Mesothelial cell of epicardium (in vitro differentiated cells): ENCODE measurements at regions not wholly inside any gene's neighbourhood (a gene's known extent, or its start where the extent isn't known, plus 50 kb on each side); places are given as distances from the start of the nearest gene placed in this dataset.

Source experiments
- DNase-seq, 2 experiments: peaks; one replicate each; pipeline ENCODE4 v3.0.0; 2021; ENCODE audit warnings: low spot score in 2 of 2; ENCODE audit not compliant: unreplicated experiment in 2 of 2
- H3K27ac Mint-ChIP-seq: 2 replicates; pipeline ENCODE4 v1.8.0; 2021; ENCODE audit warnings: mixed read lengths
- H3K27me3 Mint-ChIP-seq: 2 replicates; pipeline ENCODE4 v1.8.0; 2021; ENCODE audit warnings: low read depth, mixed read lengths
- H3K36me3 Mint-ChIP-seq: 2 replicates; pipeline ENCODE4 v1.8.0; 2021; ENCODE audit warnings: mixed read lengths
- H3K4me1 Mint-ChIP-seq: 2 replicates; pipeline ENCODE4 v1.8.0; 2021; ENCODE audit warnings: mixed read lengths
- H3K4me3 Mint-ChIP-seq: 2 replicates; pipeline ENCODE4 v1.8.0; 2021; ENCODE audit warnings: mild to moderate bottlenecking, moderate library complexity, mixed read lengths
- H3K9me3 Mint-ChIP-seq: 2 replicates; pipeline ENCODE4 v1.8.0; 2021; ENCODE audit warnings: mixed read lengths
- TF ChIP-seq, protein P1 (sequence below): fragments of 200-600 bp; sonication (generic); IDR thresholded peaks from one replicate; pipeline ENCODE4 v1.5.0; 2021; ENCODE audit warnings: antibody characterized with exemption; ENCODE audit not compliant: unreplicated experiment

DNA sequence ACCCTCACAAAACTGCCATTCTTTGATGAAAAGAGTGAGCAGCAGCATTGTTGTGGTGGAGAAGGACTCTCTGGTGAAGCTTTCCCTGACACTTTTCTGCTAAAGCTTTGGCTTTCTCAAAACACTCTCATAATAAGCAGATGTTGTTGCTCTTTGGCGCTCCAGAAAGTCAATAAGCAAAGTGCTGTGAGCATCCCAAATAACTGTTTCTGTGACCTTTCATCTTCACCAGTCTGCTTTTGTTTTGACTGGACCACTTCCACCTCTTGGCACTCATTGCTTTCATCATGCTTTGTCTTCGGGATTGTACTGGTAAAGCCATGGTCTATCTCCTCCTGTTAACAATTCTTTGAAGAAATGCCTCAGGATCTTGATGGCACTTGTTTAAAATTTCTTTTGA, 424.7 kb upstream of the TMPO start:
- Mint-ChIP-seq H3K27me3 (peaks cover 4% of the 10 kb centered on the region), H3K36me3 (no peaks in the 10 kb centered on the region), H3K9me3 (peaks cover 36% of the 10 kb centered on the region), H3K27ac (no peak overlapping the region), H3K4me1 (peaks cover 7% of the 10 kb centered on the region), H3K4me3 (no peak overlapping the region)
- no peak for DNase-seq
- TF ChIP-seq, protein P1, sequence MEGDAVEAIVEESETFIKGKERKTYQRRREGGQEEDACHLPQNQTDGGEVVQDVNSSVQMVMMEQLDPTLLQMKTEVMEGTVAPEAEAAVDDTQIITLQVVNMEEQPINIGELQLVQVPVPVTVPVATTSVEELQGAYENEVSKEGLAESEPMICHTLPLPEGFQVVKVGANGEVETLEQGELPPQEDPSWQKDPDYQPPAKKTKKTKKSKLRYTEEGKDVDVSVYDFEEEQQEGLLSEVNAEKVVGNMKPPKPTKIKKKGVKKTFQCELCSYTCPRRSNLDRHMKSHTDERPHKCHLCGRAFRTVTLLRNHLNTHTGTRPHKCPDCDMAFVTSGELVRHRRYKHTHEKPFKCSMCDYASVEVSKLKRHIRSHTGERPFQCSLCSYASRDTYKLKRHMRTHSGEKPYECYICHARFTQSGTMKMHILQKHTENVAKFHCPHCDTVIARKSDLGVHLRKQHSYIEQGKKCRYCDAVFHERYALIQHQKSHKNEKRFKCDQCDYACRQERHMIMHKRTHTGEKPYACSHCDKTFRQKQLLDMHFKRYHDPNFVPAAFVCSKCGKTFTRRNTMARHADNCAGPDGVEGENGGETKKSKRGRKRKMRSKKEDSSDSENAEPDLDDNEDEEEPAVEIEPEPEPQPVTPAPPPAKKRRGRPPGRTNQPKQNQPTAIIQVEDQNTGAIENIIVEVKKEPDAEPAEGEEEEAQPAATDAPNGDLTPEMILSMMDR: no peak

DNA sequence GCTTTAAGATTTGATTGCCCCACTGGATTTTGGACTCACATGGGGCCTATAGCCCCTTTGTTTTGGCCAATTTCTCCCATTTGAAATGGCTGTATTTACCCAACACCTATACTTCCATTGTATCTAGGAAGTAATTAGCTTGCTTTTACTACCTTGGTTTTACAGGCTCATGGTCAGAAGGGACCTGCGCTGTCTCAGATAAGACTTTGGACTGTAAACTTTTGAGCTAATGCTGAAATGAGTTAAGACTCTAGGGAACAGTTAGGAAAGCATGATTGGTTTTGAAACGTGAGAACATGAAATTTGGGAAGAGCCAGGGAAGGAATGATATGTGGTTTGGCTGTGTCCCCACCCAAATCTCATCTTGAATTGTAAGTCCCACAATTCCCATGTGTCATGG, 419.0 kb upstream of the TMPO start:
- TF ChIP-seq, protein P1: no peak
- H3K27me3 Mint-ChIP-seq: peaks cover 4% of the 10 kb centered on the region
- H3K36me3 Mint-ChIP-seq: peaks cover 2% of the 10 kb centered on the region
- no peak for DNase-seq
- H3K9me3 Mint-ChIP-seq: peaks cover 39% of the 10 kb centered on the region
- H3K27ac Mint-ChIP-seq: no peak overlapping the region
- H3K4me3 Mint-ChIP-seq: no peak overlapping the region
- H3K4me1 Mint-ChIP-seq: no peaks in the 10 kb centered on the region

DNA sequence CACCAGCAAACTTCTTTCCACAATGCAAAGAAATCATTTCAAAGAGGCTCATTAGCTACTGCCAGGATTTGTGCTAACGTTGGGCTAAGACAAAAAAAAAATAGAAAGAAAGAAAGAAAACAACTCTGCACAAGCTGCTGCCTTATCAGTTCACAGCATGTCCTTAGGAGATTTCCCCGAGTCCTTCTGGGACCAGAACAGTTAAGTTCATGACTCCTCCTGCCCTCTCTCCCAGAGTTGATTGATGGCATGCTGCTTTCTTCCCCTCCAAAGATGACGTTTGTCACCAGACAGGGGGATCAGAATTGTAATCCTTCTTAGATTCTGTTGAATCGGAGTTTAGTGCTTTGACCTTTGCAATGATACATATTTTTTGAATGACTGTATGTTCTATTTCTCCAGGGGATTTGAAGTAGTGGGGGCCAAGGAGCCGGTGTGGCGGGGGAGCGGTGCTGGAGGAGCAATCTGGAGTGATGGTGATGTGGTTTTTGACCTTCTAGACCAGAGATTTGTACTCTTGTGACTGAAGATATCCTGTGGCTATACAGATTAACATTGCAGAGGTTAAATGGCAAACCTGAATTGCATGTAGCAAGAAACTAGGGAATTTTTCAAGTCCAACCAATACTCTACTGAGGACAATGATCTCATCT, 409.2 kb upstream of the TMPO start:
- TF ChIP-seq, protein P1: no peak
- Mint-ChIP-seq H3K27ac (peak overlapping the region; percentile 5), H3K9me3 (no peaks in the 10 kb centered on the region)

DNA sequence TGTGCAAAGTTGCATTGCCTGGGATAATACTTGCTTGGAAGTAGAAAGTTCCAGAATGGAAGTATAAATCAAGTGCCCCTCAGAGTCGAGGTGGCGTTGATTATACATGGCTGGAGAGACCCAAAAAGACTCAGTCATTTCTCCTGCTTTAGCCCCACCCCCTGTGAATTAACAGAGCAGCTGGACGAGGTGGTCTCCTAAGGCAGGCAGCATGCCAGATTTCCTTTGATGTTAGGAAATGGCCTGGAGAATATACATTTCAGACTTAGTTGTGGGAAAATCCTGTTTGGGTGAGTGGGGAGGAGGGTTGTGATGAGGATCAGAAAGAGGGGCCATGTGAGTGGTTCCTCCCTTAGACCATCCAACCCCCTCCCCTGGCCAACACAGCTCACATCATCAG, 406.1 kb upstream of the TMPO start:
- no peak overlapping the region for H3K27ac Mint-ChIP-seq
- no peak overlapping the region for H3K4me3 Mint-ChIP-seq
- no peaks in the 10 kb centered on the region for H3K36me3 Mint-ChIP-seq
- no peaks in the 10 kb centered on the region for H3K9me3 Mint-ChIP-seq
- no peak for DNase-seq
- TF ChIP-seq, protein P1: no peak
- peaks cover 31% of the 10 kb centered on the region for H3K4me1 Mint-ChIP-seq
- H3K27me3 Mint-ChIP-seq: no peaks in the 10 kb centered on the region

More for the DNA sequence above, 409.2 kb upstream of the TMPO start:
- H3K36me3 Mint-ChIP-seq: no peaks in the 10 kb centered on the region
- H3K4me3 Mint-ChIP-seq: no peak overlapping the region
- no peaks in the 10 kb centered on the region for H3K27me3 Mint-ChIP-seq
- no peak for DNase-seq
- peaks cover 31% of the 10 kb centered on the region for H3K4me1 Mint-ChIP-seq

DNA sequence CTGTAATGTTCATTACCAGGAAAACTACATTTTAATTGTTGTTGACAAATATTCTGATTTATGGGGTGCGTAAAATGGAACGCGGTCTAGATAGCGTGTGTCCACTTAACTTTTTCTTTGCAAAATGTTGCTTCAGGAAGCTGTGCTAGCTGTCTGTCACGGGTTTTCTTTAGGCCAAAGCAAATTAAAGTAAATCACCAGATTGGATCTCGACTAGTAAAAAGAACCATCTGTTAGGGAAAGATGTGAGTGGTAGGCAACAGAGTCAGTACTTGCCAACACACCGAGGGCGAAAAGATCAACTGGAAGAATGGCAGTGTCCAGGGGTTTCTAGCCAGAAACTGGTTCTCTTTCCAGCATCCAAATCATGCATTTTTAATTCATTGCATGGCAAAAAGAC, 404.9 kb upstream of the TMPO start:
- TF ChIP-seq, protein P1: no peak
- H3K9me3 Mint-ChIP-seq: no peaks in the 10 kb centered on the region
- H3K27me3 Mint-ChIP-seq: no peaks in the 10 kb centered on the region

DNA sequence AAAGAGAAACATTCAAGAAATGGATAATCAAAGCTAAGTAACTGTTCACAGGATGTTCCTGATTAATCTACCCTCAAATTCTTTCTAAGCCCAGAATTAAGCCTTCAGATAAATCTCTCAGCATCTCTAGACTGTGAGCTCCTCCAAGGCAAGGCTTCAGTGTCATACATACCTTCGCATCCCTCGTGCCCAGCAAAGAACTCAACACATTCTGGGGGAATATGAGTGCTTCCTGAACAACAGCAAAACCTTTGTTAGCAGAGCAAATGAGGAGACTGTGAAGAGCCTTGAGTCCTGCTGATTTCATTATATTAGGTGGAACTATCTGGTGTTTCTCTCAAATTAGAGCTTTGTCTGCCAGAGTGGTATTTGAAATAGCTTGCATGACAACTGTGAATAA, 401.8 kb upstream of the TMPO start:
- Mint-ChIP-seq H3K9me3 (no peaks in the 10 kb centered on the region), H3K36me3 (no peaks in the 10 kb centered on the region), H3K27ac (no peak overlapping the region), H3K4me3 (no peak overlapping the region), H3K27me3 (peaks cover 2% of the 10 kb centered on the region), H3K4me1 (peaks cover 14% of the 10 kb centered on the region)
- DNase-seq: no peak
- TF ChIP-seq, protein P1: no peak

More for the DNA sequence above, 404.9 kb upstream of the TMPO start:
- H3K4me3 Mint-ChIP-seq: no peak overlapping the region
- H3K27ac Mint-ChIP-seq: no peak overlapping the region
- DNase-seq: no peak
- peaks cover 26% of the 10 kb centered on the region for H3K4me1 Mint-ChIP-seq
- H3K36me3 Mint-ChIP-seq: no peaks in the 10 kb centered on the region
